HEK293T (cell line): ENCODE measurements at regions not wholly inside any gene's neighbourhood (a gene's known extent, or its start where the extent isn't known, plus 50 kb on each side); places are given as distances from the start of the nearest gene placed in this dataset.

Experiments
- CTCF ChIA-PET: fragments of 350-600 bp; formaldehyde crosslinking; extraction: SDS; loops from one replicate; lab custom pipeline; 2021; ENCODE audit warnings: antibody characterized with exemption, inconsistent platforms; lab: Yijun Ruan, JAX
- POLR2A ChIA-PET: fragments of 350-600 bp; formaldehyde crosslinking; extraction: SDS; loops from one replicate; lab custom pipeline; 2020; ENCODE audit warnings: antibody characterized with exemption, inconsistent platforms; lab: Yijun Ruan, JAX
- DNase-seq: peaks from one replicate; pipeline ENCODE4 v3.0.0; 2012; ENCODE audit warnings: mixed read lengths; ENCODE audit errors: extremely low spot score
- ARNT ChIP-seq: fragments of 450-650 bp; IDR thresholded peaks from 2 replicates; pipeline ENCODE4 v1.6.1; 2017; ENCODE audit warnings: mild to moderate bottlenecking
- BHLHE40 ChIP-seq: fragments of 450-650 bp; IDR thresholded peaks from 2 replicates; pipeline ENCODE4 v1.6.1; 2016; ENCODE audit warnings: mild to moderate bottlenecking, moderate library complexity, borderline replicate concordance
- CTBP1 ChIP-seq: fragments of 450-650 bp; IDR thresholded peaks from 2 replicates; pipeline ENCODE4 v1.6.1; 2016; ENCODE audit warnings: borderline replicate concordance
- ELF4 ChIP-seq: fragments of 450-650 bp; IDR thresholded peaks from 2 replicates; pipeline ENCODE4 v1.6.1; 2017; ENCODE audit warnings: antibody characterized with exemption
- FOXA1 ChIP-seq: fragments of 450-650 bp; IDR thresholded peaks from 2 replicates; pipeline ENCODE4 v1.6.1; 2016; ENCODE audit warnings: mild to moderate bottlenecking
- FOXK2 ChIP-seq: fragments of 450-650 bp; IDR thresholded peaks from 2 replicates; pipeline ENCODE4 v1.6.1; 2016; ENCODE audit warnings: mild to moderate bottlenecking
- FOXM1 ChIP-seq: fragments of 450-650 bp; IDR thresholded peaks from 2 replicates; pipeline ENCODE4 v1.6.1; 2017; ENCODE audit warnings: mild to moderate bottlenecking, borderline replicate concordance
- HDGF ChIP-seq: fragments of 450-650 bp; IDR thresholded peaks from 2 replicates; pipeline ENCODE4 v1.6.1; 2017; ENCODE audit warnings: antibody characterized with exemption, borderline replicate concordance
- L3MBTL2 ChIP-seq: fragments of 450-650 bp; conservative IDR thresholded peaks from 2 replicates; pipeline ENCODE4 v1.6.1; 2016; ENCODE audit warnings: mild to moderate bottlenecking
- LEF1 ChIP-seq: fragments of 450-650 bp; IDR thresholded peaks from 2 replicates; pipeline ENCODE4 v1.6.1; 2017; ENCODE audit warnings: mild to moderate bottlenecking, borderline replicate concordance
- NFRKB ChIP-seq: fragments of 450-650 bp; IDR thresholded peaks from 2 replicates; pipeline ENCODE4 v1.6.1; 2016; ENCODE audit warnings: mild to moderate bottlenecking, moderate library complexity
- SP1 ChIP-seq: fragments of 450-650 bp; IDR thresholded peaks from 2 replicates; pipeline ENCODE4 v1.6.1; 2017
- SUZ12 ChIP-seq: fragments of 450-650 bp; IDR thresholded peaks from 2 replicates; pipeline ENCODE4 v1.6.1; 2016; ENCODE audit warnings: mild to moderate bottlenecking
- TARDBP ChIP-seq: fragments of 450-650 bp; IDR thresholded peaks from 2 replicates; pipeline ENCODE4 v1.6.1; 2016
- ZNF384 ChIP-seq: fragments of 450-650 bp; IDR thresholded peaks from 2 replicates; pipeline ENCODE4 v1.6.1; 2016
- TF ChIP-seq, protein P1 (sequence below): fragments of 450-650 bp; IDR thresholded peaks from 2 replicates; pipeline ENCODE4 v1.6.1; 2016

DNA sequence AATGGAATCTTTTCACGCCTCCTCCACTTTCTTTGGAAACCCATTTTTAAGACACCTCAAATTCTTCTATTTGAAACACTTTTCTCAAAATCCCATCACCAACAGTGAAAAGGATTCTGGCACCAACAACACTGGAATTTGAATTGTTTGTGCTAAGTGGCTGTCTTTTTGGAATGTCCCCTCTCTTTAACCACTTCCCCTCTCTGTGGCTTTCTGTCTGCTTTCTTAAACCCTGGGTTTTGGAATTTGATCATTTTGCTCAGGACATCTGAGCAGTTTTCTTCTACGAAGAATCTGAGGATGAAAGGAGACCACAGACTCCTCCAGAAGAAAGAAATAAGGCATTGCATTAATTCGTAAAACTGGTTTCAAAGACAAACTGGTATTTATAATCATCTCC is 89.0 kb downstream of the MXRA5 start:
- POLR2A ChIA-PET = no interaction called here
- TF ChIP-seq FOXA1 (no peak), LEF1 (no peak)
- TF ChIP-seq, protein P1, sequence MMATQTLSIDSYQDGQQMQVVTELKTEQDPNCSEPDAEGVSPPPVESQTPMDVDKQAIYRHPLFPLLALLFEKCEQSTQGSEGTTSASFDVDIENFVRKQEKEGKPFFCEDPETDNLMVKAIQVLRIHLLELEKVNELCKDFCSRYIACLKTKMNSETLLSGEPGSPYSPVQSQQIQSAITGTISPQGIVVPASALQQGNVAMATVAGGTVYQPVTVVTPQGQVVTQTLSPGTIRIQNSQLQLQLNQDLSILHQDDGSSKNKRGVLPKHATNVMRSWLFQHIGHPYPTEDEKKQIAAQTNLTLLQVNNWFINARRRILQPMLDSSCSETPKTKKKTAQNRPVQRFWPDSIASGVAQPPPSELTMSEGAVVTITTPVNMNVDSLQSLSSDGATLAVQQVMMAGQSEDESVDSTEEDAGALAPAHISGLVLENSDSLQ = no peak
- no peak for DNase-seq
- CTCF ChIA-PET = no interaction called here

DNA sequence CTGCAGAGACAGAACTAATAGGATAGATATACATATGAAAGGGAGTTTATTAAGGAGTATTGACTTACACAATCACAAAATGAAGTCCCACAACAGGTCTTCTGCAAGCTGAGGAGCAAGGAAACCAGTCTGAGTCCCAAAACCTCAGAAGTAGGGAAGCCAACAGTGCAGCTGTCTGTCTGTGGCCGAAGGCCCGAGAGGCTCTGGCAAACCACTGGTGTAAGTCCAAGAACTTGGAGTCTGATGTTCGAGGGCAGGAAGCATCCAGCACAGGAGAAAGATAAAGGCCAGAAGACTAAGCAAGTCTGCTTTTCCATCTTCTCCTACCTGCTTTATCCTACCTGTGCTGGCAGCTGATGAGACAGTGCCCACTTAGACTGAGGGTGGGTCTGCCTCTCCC is 89.6 kb downstream of the MXRA5 start:
- DNase-seq = no peak
- TF ChIP-seq CTBP1 (no peak), SUZ12 (no peak), TARDBP (no peak), LEF1 (no peak)
- ChIA-PET POLR2A (no interaction called here), CTCF (interaction anchor here (0.6 kb wide), 1 partner anchor 238 kb away, joined by 3 read pairs; no protein-coding TSS in a partner anchor)

DNA sequence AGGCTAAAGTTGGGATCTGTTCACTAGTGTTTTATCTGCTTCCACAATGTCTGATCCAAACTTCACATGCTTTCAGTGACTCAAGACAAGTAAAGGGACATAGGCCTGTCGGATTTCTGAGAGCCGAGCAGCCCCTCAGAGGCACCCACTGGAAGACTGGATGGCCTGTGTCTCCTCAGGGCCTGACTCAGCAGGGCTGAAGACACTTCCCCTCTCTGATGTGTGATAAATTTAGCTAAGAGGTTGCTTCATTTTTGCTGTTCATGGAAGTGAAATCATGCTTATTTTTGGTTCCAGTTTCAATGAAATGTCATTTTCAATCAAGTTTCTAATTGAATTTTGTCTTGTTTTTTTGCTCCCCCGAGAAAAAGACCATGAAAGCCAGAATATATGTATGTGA is 93.7 kb downstream of the MXRA5 start:
- DNase-seq = no peak
- CTCF ChIA-PET = no interaction called here

DNA sequence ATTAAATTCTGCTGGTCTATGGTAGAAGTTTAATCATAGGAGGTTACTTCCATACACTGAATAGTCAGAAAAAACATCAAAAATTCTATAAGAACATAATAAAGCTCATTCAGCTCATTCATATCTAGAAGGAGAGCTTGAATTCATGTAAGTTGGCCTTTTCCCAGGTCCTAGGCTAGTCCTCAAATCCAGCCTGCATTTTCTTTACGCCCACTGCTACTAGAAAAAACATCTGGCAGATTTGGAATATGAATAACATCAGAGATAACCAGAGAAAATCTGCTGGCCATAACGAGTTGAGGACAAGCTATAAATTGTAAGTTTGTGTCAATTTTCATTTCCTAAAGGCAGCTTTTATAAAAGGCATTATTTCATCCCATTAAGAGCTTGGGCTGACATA is 95.5 kb downstream of the MXRA5 start:
- TF ChIP-seq TARDBP (no peak), FOXA1 (no peak), BHLHE40 (no peak), FOXM1 (no peak), HDGF (no peak), CTBP1 (no peak), SUZ12 (no peak), NFRKB (no peak), L3MBTL2 (no peak), FOXK2 (no peak), LEF1 (no peak), SP1 (no peak), ZNF384 (no peak), ELF4 (no peak), ARNT (no peak)
- TF ChIP-seq, protein P1 = no peak
- no peak for DNase-seq
- ChIA-PET CTCF (no interaction called here), POLR2A (no interaction called here)

More for the DNA sequence above, 93.7 kb downstream of the MXRA5 start:
- TF ChIP-seq FOXA1 = no peak
- TF ChIP-seq, protein P1 = no peak
- no peak for TF ChIP-seq L3MBTL2
- TF ChIP-seq LEF1 = no peak
- TF ChIP-seq SP1 = no peak
- no peak for TF ChIP-seq ZNF384
- POLR2A ChIA-PET = no interaction called here

DNA sequence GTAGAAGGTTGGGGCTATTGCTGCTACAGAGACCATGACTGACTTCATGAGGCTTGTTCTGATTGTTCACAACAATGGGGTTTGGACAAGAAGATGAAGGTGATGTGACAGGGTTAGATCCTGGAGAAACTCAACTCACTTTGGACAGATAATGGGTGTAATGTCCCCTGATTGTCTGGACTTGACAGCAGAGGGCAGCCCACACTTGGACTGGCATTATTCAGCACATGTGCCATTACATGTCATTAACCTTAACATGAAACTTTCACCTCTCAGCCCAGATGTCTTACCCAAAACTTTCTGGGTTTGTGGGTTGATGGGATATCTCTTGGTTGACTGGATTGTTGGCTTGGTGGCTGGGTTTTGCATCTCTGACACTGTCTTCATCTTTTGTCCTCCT is 101.5 kb downstream of the MXRA5 start:
- DNase-seq = no peak
- ChIA-PET CTCF (no interaction called here), POLR2A (no interaction called here)
- TF ChIP-seq SP1 (no peak), FOXK2 (no peak), SUZ12 (no peak), L3MBTL2 (no peak), ARNT (no peak), LEF1 (no peak), ZNF384 (no peak), FOXA1 (no peak), BHLHE40 (no peak), HDGF (no peak), TARDBP (no peak), FOXM1 (no peak), ELF4 (no peak), CTBP1 (no peak)
- TF ChIP-seq, protein P1 = no peak

DNA sequence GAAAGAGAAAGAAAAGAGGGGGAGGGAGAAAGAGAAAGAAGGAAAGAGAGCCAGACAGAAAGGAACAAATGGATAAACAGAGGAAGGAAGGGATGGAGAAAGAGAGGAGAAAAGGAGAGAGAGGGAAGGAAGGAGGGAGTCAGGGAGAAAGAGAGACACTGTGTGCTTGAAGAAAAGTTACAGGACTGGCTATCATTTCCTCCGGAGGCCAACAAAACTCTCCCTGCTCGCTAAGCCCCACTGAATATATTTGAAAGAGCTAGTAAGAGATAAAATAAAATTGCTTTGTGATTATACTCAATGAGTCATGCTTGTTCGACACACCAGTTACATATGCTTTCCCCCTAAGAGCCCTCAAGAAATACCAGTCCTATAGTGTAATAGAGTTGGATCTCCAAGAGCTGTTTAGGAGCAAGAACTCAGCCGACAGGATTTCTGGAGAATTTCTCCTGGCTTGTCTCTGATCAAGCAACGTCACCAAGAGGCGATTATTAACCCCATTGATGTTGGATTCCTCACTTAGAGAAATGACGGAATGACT is 102.2 kb downstream of the MXRA5 start:
- POLR2A ChIA-PET = no interaction called here
- no peak for DNase-seq

More for the DNA sequence above, 102.2 kb downstream of the MXRA5 start:
- TF ChIP-seq ELF4 = no peak
- TF ChIP-seq FOXM1 = no peak
- no peak for TF ChIP-seq L3MBTL2
- no peak for TF ChIP-seq FOXK2
- no peak for TF ChIP-seq LEF1
- TF ChIP-seq ZNF384 = no peak
- TF ChIP-seq NFRKB = no peak
- TF ChIP-seq CTBP1 = no peak
- TF ChIP-seq, protein P1 = no peak
- CTCF ChIA-PET = no interaction called here
